HG03439 (cell line): ENCODE measurements at regions not wholly inside any gene's neighbourhood (a gene's known extent, or its start where the extent isn't known, plus 50 kb on each side); places are given as distances from the start of the nearest gene placed in this dataset.
A peak's percentile ranks its signal among the peaks of the same experiment; 100 is the strongest.

Source experiments
- ATAC-seq: cut with Tn5 transposase; IDR thresholded peaks from one replicate; pipeline ENCODE4 v1.9.1; 2021; ENCODE audit warnings: mild to moderate bottlenecking, moderate library complexity; ENCODE audit not compliant: unreplicated experiment

DNA sequence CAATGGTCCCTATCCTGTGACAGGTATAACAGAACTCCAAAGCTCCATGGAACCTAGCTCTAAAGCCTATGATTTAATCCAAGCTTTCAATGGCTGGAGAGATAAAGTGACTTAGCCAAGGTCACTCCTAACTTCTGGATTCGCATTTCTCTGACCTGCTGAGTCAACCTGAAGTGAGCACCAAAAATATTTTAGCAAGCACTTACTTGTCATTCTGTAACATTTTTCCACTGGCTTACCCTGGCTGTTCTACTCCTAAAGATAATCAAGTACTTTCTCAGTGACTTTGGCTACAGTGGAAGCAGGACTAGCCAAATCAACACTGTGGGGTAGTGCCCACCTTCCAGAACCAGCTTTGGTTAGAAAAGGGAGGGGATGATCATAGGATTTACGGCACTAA is 188.3 kb downstream of the OGFRL1 start:
- no peak for ATAC-seq

- ATAC-seq: no peak
These were observed 190.4 kb downstream of the OGFRL1 start for GRCh38 chr6:71478834-71479541.

DNA sequence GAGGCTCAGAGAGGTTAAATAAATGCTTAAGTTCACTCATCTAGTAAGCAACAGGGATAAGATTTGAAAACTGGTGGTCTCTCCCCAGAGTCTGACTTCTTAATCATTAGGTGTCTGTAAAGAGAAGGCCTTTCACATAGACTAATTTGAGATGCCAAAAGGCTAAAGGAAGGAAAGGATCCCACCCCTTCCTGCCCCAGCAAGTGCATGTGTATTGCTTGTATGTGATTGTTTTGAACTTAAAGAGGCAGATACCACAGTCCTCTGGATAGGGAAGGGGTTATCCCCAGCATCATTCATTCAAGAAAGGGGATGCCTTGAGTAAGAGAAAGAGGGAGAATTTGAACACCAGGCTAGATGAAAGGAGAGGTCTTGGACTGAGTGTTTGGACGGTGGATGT is 192.0 kb downstream of the OGFRL1 start:
- ATAC-seq: no peak

GRCh38 chr6:71481011-71481410 is 192.4 kb downstream of the OGFRL1 start:
- no peak for ATAC-seq

DNA sequence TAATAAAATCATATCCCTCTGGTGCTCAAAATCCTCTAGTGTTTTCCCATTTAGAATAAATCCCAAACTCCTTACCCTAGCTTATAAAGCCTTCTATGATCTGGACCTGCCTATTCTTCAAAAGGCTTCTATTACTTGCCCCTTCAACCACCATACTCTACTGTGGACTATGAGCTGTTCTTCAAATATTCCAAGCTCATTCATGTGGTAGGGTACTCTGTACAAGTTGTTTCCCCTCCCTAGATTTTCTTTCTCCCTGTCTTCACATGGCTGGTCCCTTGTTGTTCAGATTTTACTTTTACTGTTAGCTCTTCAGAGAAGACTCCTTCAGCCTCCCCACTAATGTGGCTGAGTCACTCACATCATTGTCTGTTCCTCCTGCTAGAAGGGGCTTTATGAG is 193.2 kb downstream of the OGFRL1 start:
- no peak for ATAC-seq

DNA sequence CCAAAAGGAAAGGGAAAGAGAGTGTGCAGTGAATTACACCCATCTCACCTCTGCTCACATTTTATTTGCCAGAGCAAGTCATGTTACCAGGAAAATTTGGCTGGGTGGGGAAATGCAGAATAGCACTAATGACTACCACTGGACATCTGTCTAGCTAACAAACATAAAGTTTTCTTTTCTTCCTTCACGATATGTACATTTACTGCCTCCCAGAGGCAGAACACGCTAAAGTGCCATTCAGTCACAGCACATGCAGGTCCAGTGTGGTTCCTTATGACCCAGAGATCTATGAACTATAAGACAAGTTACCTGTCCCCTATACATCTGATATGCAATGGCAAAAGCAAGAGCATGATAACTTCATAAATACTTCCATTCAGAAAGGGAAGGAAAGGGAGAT is 194.1 kb downstream of the OGFRL1 start:
- no peak for ATAC-seq

- ATAC-seq: no peak
These were observed 197.8 kb downstream of the OGFRL1 start for GRCh38 chr6:71486461-71486860.

GRCh38 chr6:71488186-71488585 is 199.6 kb downstream of the OGFRL1 start:
- ATAC-seq: no peak

DNA sequence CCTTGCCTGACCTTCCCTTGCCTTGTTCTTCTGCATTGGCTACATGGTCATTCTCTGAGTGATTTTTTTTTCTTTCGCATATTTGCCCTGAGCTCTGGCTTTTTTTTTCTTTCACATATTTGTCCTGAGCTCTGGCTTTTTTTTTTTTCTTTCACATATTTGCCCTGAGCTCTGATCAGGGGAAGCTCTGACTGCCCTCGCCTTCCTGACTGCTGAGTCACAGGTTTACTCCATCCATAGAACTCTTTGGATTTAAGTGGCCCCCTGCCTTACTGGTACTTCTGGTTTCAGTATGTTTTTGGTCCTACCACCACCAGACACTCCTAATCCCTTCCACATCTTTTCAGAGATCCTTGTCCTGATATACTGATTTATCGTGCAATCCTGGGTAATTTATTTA is 201.1 kb downstream of the OGFRL1 start:
- ATAC-seq: no peak

DNA sequence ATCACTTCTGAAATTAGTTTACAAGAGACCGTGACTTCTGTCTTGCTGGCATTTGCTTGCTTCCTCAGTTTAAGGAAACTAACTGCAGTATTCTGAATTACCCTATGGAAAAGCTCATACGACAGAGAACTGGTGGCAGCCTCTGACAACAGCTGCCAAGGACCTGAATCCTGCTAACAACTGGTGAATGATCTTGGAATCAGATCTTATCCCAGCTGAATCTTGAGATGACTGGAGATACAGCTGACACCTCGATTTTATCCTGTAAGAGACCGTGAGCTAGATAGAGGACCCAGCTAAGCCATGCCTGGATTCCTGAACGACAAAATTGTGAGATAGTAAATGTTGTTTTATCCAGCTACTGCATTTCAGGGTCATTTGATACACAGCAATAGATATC is 202.3 kb downstream of the OGFRL1 start:
- no peak for ATAC-seq

DNA sequence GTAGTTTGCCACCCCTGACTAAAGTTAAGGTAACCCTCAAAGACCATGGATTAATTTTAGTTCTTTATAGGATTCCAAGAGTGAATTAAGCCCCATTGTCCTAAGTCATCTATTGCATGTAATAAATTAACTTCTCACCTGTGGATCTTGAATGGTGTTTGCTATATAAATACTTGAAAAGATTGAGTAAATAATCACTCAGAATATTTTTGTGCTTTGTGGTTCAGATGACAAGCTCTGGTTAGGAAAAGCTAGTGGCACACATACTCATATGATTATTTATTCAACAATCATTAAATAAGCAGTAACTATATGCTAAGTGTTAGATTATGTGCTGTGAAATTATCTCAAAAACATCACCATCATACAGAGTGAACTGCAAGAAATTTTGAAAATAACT is 203.2 kb downstream of the OGFRL1 start:
- no peak for ATAC-seq

GRCh38 chr6:71492668-71493067 is 204.1 kb downstream of the OGFRL1 start:
- ATAC-seq: no peak

DNA sequence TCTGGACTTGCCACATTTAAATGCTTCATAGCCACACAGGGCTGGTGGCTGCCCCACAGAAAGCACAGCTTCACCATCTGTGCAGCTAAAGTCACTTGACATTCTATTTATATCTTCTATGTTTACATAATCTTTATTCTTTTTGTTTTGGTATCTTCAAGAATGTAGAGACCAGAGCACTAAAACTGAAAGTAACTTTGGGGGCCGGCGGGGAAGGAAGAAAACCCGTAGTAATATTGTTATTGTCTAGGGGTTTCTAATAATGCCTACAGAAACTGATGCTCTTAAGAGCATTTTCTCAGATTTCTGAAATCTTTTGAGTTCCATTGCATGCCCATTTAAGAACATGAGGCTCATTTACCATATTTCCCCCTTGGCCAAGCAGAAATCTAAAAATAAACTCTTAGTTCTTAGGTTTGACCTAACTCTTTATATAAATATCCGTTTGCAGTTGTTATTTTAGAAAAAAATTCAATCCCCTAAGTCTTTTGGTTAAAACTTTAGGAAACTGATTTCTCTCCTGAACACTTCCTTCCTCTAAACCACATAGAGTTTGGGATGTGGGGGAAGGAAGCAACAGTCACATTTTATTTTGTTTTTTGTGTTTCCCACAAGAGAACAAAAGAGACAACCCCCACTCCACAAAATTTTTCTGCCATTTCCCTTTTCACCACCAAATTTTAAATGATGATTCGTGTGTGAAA is 207.6 kb downstream of the OGFRL1 start:
- ATAC-seq: peak; percentile 100

GRCh38 chr6:71496722-71497033 is 208.1 kb downstream of the OGFRL1 start:
- ATAC-seq: no peak

GRCh38 chr6:71498638-71499037 is 210.0 kb downstream of the OGFRL1 start:
- no peak for ATAC-seq

DNA sequence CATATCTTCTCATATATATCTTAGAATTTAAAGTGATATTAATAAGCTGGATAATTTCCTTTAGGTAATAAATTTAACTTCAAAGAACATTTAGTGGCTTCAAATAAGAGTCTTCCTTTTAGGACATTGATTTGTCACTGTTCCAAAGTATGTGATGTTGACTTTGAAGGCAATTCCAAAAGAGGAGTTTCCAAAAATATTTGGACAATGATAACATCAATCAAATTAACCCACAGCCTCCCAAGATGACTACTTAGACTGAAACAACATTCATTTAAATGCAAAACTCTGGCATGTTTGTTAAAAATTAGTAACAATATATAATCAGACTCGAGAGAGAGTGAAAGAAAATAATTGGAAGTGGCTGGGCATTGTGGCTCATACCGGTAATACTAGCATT is 211.1 kb downstream of the OGFRL1 start:
- no peak for ATAC-seq

DNA sequence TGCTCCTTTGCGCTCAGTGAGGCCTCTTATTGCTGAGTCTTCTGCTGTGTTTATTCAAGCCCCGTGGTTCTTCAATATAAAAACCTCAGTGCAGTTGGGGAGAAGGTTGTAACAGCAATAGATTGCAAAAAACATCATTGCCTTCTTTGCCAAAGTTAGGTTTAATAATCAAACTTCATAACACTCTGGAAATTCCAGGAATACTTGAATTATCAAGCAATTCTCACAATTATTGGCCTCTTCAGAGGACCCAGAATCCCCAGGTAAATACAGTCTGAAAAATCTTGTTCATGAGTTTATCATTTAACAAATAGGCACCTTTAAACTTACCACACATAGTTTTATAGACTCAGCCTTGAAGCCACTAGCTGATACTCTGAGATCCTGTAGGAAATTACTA is 213.6 kb downstream of the OGFRL1 start:
- no peak for ATAC-seq

- no peak for ATAC-seq
These were observed 214.3 kb downstream of the OGFRL1 start for GRCh38 chr6:71502956-71503355.

DNA sequence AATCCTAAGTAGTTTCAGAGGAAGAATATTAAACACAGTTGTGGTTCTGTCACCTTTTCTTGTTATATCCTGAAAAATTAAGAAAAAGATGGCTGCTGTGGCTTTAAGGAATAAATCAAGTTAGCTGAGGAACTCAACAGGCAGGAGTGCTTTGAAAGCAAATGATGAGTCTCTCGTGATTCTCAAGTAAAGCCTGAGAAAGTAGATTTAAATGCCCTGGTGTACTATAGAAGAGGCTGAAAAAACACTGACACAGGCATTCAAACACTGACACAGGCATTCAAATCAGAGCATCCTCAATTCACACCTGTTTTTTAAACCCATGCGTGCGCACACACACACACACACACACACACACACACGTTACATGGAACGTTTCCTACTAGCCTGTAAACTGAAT is 218.6 kb downstream of the OGFRL1 start:
- ATAC-seq: no peak

- ATAC-seq: no peak
These were observed 220.8 kb downstream of the OGFRL1 start for GRCh38 chr6:71509191-71510005.

GRCh38 chr6:71510057-71510713 is 221.6 kb downstream of the OGFRL1 start:
- ATAC-seq: peak; percentile 90

- no peak for ATAC-seq
These were observed 222.2 kb downstream of the OGFRL1 start for GRCh38 chr6:71510856-71511255.
